GM18498 (cell line): ENCODE measurements at regions not wholly inside any gene's neighbourhood (a gene's known extent, or its start where the extent isn't known, plus 50 kb on each side); places are given as distances from the start of the nearest gene placed in this dataset.
"Not testable (repeated sequence)": the region's sequence is repeated elsewhere in the genome, so short reads cannot be mapped to it uniquely, and the experiment has no call there.

ENCODE experiments used
- ATAC-seq: cut with Tn5 transposase; IDR thresholded peaks from one replicate; pipeline ENCODE4 v1.9.1; 2021; ENCODE audit warnings: mild to moderate bottlenecking, moderate library complexity; ENCODE audit not compliant: unreplicated experiment

GRCh38 chr6:147666255-147666654, 157.8 kb downstream of the SAMD5 start:
- no peak for ATAC-seq

GRCh38 chr6:147667082-147667481, 158.6 kb downstream of the SAMD5 start:
- ATAC-seq: no peak

GRCh38 chr6:147674099-147674498, 165.6 kb downstream of the SAMD5 start:
- ATAC-seq: no peak

GRCh38 chr6:147674794-147675193, 166.3 kb downstream of the SAMD5 start:
- no peak for ATAC-seq

GRCh38 chr6:147675281-147675680, 166.8 kb downstream of the SAMD5 start:
- ATAC-seq: no peak

- no peak for ATAC-seq
These were observed 168.2 kb downstream of the SAMD5 start for GRCh38 chr6:147676495-147677199.

- no peak for ATAC-seq
These were observed 169.2 kb downstream of the SAMD5 start for GRCh38 chr6:147677647-147678046.

- no peak for ATAC-seq
These were observed 169.8 kb downstream of the SAMD5 start for GRCh38 chr6:147678253-147678652.

- ATAC-seq: no peak
These were observed 176.4 kb downstream of the SAMD5 start for GRCh38 chr6:147684906-147685305.

- ATAC-seq: no peak
These were observed 180.9 kb downstream of the SAMD5 start for GRCh38 chr6:147689398-147689797.

- no peak for ATAC-seq
These were observed 183.0 kb downstream of the SAMD5 start for GRCh38 chr6:147691446-147691845.

- ATAC-seq: no peak
These were observed 184.7 kb downstream of the SAMD5 start for GRCh38 chr6:147693181-147693580.

GRCh38 chr6:147694556-147694955, 186.1 kb downstream of the SAMD5 start:
- ATAC-seq: not testable (repeated sequence)

GRCh38 chr6:147695819-147696218, 187.3 kb downstream of the SAMD5 start:
- ATAC-seq: no peak

GRCh38 chr6:147699140-147699539, 190.7 kb downstream of the SAMD5 start:
- no peak for ATAC-seq

- no peak for ATAC-seq
These were observed 191.1 kb downstream of the SAMD5 start for GRCh38 chr6:147699637-147700036.

GRCh38 chr6:147700436-147701209, 192.1 kb downstream of the SAMD5 start:
- no peak for ATAC-seq

GRCh38 chr6:147704691-147705090, 196.2 kb downstream of the SAMD5 start:
- ATAC-seq: no peak

GRCh38 chr6:147707524-147707923, 199.0 kb downstream of the SAMD5 start:
- no peak for ATAC-seq

GRCh38 chr6:147708170-147708569, 199.7 kb downstream of the SAMD5 start:
- ATAC-seq: no peak

GRCh38 chr6:147709396-147710272, 201.1 kb downstream of the SAMD5 start:
- no peak for ATAC-seq
